GM12878 (cell line): ENCODE measurements at regions not wholly inside any gene's neighbourhood (a gene's known extent, or its start where the extent isn't known, plus 50 kb on each side); places are given as distances from the start of the nearest gene placed in this dataset.

Experiments used
- CHD4 ChIP-seq: fragments of 200-600 bp; sonication (generic); IDR thresholded peaks from 2 replicates; pipeline ENCODE4 v1.6.1; 2016; ENCODE audit warnings: mild to moderate bottlenecking
- CREM ChIP-seq: IDR thresholded peaks from 2 replicates; pipeline ENCODE4 v1.6.1; 2014; ENCODE audit warnings: antibody characterized with exemption, low read depth
- EED ChIP-seq: sonication (generic); IDR thresholded peaks from 2 replicates; pipeline ENCODE4 v1.6.1; 2016; ENCODE audit warnings: antibody characterized with exemption, low read depth
- EGR1 ChIP-seq, 2 experiments: IDR thresholded peaks; 1 replicate in 1 of 2; 2 replicates in 1 of 2; pipeline ENCODE4 v1.6.1; 2011 to 2012; ENCODE audit warnings: low read depth in 2 of 2, low read length in 2 of 2, borderline replicate concordance in 1 of 2, mild to moderate bottlenecking in 1 of 2, moderate library complexity in 1 of 2
- ETV6 ChIP-seq, 2 experiments: fragments of 450-650 bp in 1 of 2; IDR thresholded peaks in 1 of 2; conservative IDR thresholded peaks in 1 of 2; 2 replicates each; pipeline ENCODE4 v1.6.1; 2014; ENCODE audit warnings: antibody characterized with exemption in 1 of 2, borderline replicate concordance in 1 of 2, low read depth in 1 of 2, mild to moderate bottlenecking in 1 of 2, moderate library complexity in 1 of 2
- FOS ChIP-seq: IDR thresholded peaks from 3 replicates; pipeline ENCODE4 v1.6.1; 2011; ENCODE audit warnings: borderline replicate concordance; ENCODE audit not compliant: insufficient read length; ENCODE audit errors: extremely low read depth
- FOXK2 ChIP-seq: fragments of 450-650 bp; IDR thresholded peaks from 2 replicates; pipeline ENCODE4 v1.6.1; 2017; ENCODE audit warnings: mild to moderate bottlenecking, moderate library complexity
- HCFC1 ChIP-seq: fragments of 150-350 bp; IDR thresholded peaks from 2 replicates; pipeline ENCODE4 v1.6.1; 2014; ENCODE audit warnings: low read length
- IKZF1 ChIP-seq: fragments of 450-650 bp; conservative IDR thresholded peaks from 2 replicates; pipeline ENCODE4 v1.6.1; 2017; ENCODE audit warnings: antibody characterized with exemption, mild to moderate bottlenecking
- JUND ChIP-seq: IDR thresholded peaks from 2 replicates; pipeline ENCODE4 v1.6.1; 2012; ENCODE audit warnings: low read depth, mild to moderate bottlenecking, low read length, improper control_type of control experiment, moderate library complexity
- MYB ChIP-seq: fragments of 150-350 bp; IDR thresholded peaks from 2 replicates; pipeline ENCODE4 v1.6.1; 2014; ENCODE audit warnings: mild to moderate bottlenecking, low read depth, low read length, borderline replicate concordance
- NFIC ChIP-seq: IDR thresholded peaks from 2 replicates; pipeline ENCODE4 v1.6.1; 2012; ENCODE audit warnings: low read depth, mild to moderate bottlenecking, inconsistent platforms, low read length, moderate library complexity
- NKRF ChIP-seq: fragments of 450-650 bp; conservative IDR thresholded peaks from 2 replicates; pipeline ENCODE4 v1.6.1; 2017; ENCODE audit warnings: mild to moderate bottlenecking, moderate library complexity
- PML ChIP-seq: IDR thresholded peaks from 2 replicates; pipeline ENCODE4 v1.6.1; 2012; ENCODE audit warnings: low read length, inconsistent platforms
- POU2F2 ChIP-seq: IDR thresholded peaks from 3 replicates; pipeline ENCODE4 v1.6.1; 2011; ENCODE audit warnings: low read depth, mild to moderate bottlenecking, low read length, borderline replicate concordance
- RBBP5 ChIP-seq: fragments of 200-600 bp; sonication (generic); conservative IDR thresholded peaks from 2 replicates; pipeline ENCODE4 v1.6.1; 2016
- SMARCA5 ChIP-seq: fragments of 450-650 bp; IDR thresholded peaks from 2 replicates; pipeline ENCODE4 v1.6.1; 2017; ENCODE audit warnings: mild to moderate bottlenecking
- SP1 ChIP-seq: IDR thresholded peaks from one replicate; pipeline ENCODE4 v1.6.1; 2011; ENCODE audit warnings: low read depth, low read length
- SPI1 ChIP-seq: IDR thresholded peaks from 2 replicates; pipeline ENCODE4 v1.6.1; 2011; ENCODE audit warnings: low read depth, mild to moderate bottlenecking, low read length, moderate library complexity, borderline replicate concordance; ENCODE audit not compliant: insufficient read depth
- YBX1 ChIP-seq: fragments of 450-650 bp; IDR thresholded peaks from 2 replicates; pipeline ENCODE4 v1.6.1; 2016; ENCODE audit warnings: antibody characterized with exemption
- ZBTB40 ChIP-seq: fragments of 450-650 bp; IDR thresholded peaks from 2 replicates; pipeline ENCODE4 v1.6.1; 2016; ENCODE audit warnings: mild to moderate bottlenecking, moderate library complexity, borderline replicate concordance
- ZNF592 ChIP-seq: fragments of 450-650 bp; IDR thresholded peaks from 2 replicates; pipeline ENCODE4 v1.6.1; 2017; ENCODE audit warnings: mild to moderate bottlenecking, moderate library complexity

GRCh38 chr17:77088455-77089123, 52.2 kb upstream of the SEC14L1 start (continued):
- no peak for TF ChIP-seq NFIC
- TF ChIP-seq CHD4, result no peak
- TF ChIP-seq PML, result peak; percentile 79
- TF ChIP-seq EED, result no peak
- TF ChIP-seq YBX1, result no peak
- TF ChIP-seq SP1, result peak; percentile 68
- no peak for TF ChIP-seq RBBP5
- 0 out of 2 replicates have a peak, but pooled peaks have one; percentile 46 for TF ChIP-seq ZNF592
- TF ChIP-seq SMARCA5, result peak; percentile 89
- peak; percentile 74 for TF ChIP-seq HCFC1
- TF ChIP-seq JUND, result peak; percentile 63; the same call in 1 of the 2 replicates
- TF ChIP-seq SPI1, result peak; percentile 74
- TF ChIP-seq ZBTB40, result peak; percentile 96
- peak; percentile 93 for TF ChIP-seq CREM
- TF ChIP-seq FOS, result no peak
- TF ChIP-seq POU2F2, result peak; percentile 47; the same call in 1 of the 3 replicates
- TF ChIP-seq MYB, result no peak
- TF ChIP-seq FOXK2, result no peak
- peak; percentile 94 for TF ChIP-seq IKZF1
- peak in 1 of 2 experiments; percentile 85; a peak in 2 of 3 replicates for TF ChIP-seq EGR1 (IDR thresholded peaks at IDR 0.05; ENCODE audit: borderline replicate concordance in 1 of 2, low read depth in 2 of 2, low read length in 2 of 2)
- peak in 1 of 2 experiments; percentile 99; a peak in 2 of 4 replicates for TF ChIP-seq ETV6 (conservative IDR thresholded peaks at IDR 0.05 in 1 of 2, IDR thresholded peaks at IDR 0.05 in 1 of 2; ENCODE audit: borderline replicate concordance in 1 of 2, low read depth in 1 of 2)
- peak; percentile 93 for TF ChIP-seq NKRF
